OCI-LY1 (cell line): ENCODE measurements at regions not wholly inside any gene's neighbourhood (a gene's known extent, or its start where the extent isn't known, plus 50 kb on each side); places are given as distances from the start of the nearest gene placed in this dataset.

ENCODE experiments used
- H2AFZ ChIP-seq: fragments of 200-600 bp; sonication (generic), shearing (Covaris generic); 2 replicates; pipeline ENCODE4 v1.6.0; 2014; ENCODE audit warnings: antibody characterized with exemption, mild to moderate bottlenecking, low read length
- H3F3A ChIP-seq: fragments of 200-600 bp; sonication (generic), shearing (Covaris generic); 2 replicates; pipeline ENCODE4 v1.6.0; 2014; ENCODE audit warnings: mild to moderate bottlenecking, antibody characterized with exemption, low read length, moderate library complexity; ENCODE audit not compliant: insufficient read depth
- H3K27ac ChIP-seq: fragments of 200-600 bp; sonication (generic); 2 replicates; pipeline ENCODE4 v1.5.1; 2014; ENCODE audit warnings: low read length, mixed run types, mild to moderate bottlenecking, low read depth; ENCODE audit not compliant: poor library complexity, severe bottlenecking
- H3K27me3 ChIP-seq: fragments of 200-600 bp; sonication (generic); 2 replicates; pipeline ENCODE4 v1.6.0; 2014; ENCODE audit warnings: antibody characterized with exemption, mild to moderate bottlenecking, low read length, moderate library complexity; ENCODE audit not compliant: insufficient read depth
- H3K36me3 ChIP-seq: fragments of 200-600 bp; sonication (generic); 2 replicates; pipeline ENCODE4 v1.6.1; 2014; ENCODE audit warnings: mild to moderate bottlenecking, antibody characterized with exemption, low read length, moderate library complexity, mixed read lengths; ENCODE audit not compliant: insufficient read depth
- H3K4me1 ChIP-seq: fragments of 200-600 bp; sonication (generic); 2 replicates; pipeline ENCODE4 v1.5.1; 2014; ENCODE audit warnings: mild to moderate bottlenecking, low read length, moderate library complexity; ENCODE audit not compliant: insufficient read depth, severe bottlenecking
- H3K4me2 ChIP-seq: fragments of 200-600 bp; sonication (generic), shearing (Covaris generic); 2 replicates; pipeline ENCODE4 v1.6.1; 2014; ENCODE audit warnings: low read length
- H3K4me3 ChIP-seq: fragments of 200-600 bp; sonication (generic); 2 replicates; pipeline ENCODE4 v1.5.1; 2014; ENCODE audit warnings: low read length, low read depth, mild to moderate bottlenecking, mixed read lengths; ENCODE audit not compliant: poor library complexity, severe bottlenecking
- H3K79me2 ChIP-seq: fragments of 200-600 bp; shearing (Covaris generic); 2 replicates; pipeline ENCODE4 v1.6.1; 2016; ENCODE audit warnings: mixed run types, low read length, mixed read lengths; ENCODE audit not compliant: insufficient read depth
- H3K9ac ChIP-seq: fragments of 200-600 bp; sonication (generic), shearing (Covaris generic); 2 replicates; pipeline ENCODE4 v1.6.1; 2014; ENCODE audit warnings: mild to moderate bottlenecking, low read length, mixed read lengths
- H3K9me2 ChIP-seq: fragments of 200-600 bp; sonication (generic), shearing (Covaris generic); 2 replicates; pipeline ENCODE4 v1.6.1; 2014; ENCODE audit warnings: low read depth, mild to moderate bottlenecking, low read length, mixed read lengths
- H3K9me3 ChIP-seq: fragments of 200-600 bp; shearing (Covaris generic); 2 replicates; pipeline ENCODE4 v1.6.1; 2014; ENCODE audit warnings: low read length, mixed read lengths
- H4K20me1 ChIP-seq: fragments of 200-600 bp; sonication (generic), shearing (Covaris generic); 2 replicates; pipeline ENCODE4 v1.6.0; 2016; ENCODE audit warnings: mild to moderate bottlenecking, low read length; ENCODE audit not compliant: insufficient read depth
- EZH2 ChIP-seq: fragments of 200-600 bp; sonication (generic), shearing (Covaris generic); IDR thresholded peaks from 2 replicates; pipeline ENCODE4 v1.8.0; 2017; ENCODE audit warnings: borderline replicate concordance, mixed run types, mild to moderate bottlenecking, antibody characterized with exemption, low read length, moderate library complexity, mixed read lengths
- TF ChIP-seq, protein P1 (sequence below): fragments of 200-600 bp; sonication (generic), shearing (Covaris generic); IDR thresholded peaks from 2 replicates; pipeline ENCODE4 v1.5.1; 2017; ENCODE audit warnings: mild to moderate bottlenecking, antibody characterized with exemption, low read length, moderate library complexity, mixed read lengths

DNA sequence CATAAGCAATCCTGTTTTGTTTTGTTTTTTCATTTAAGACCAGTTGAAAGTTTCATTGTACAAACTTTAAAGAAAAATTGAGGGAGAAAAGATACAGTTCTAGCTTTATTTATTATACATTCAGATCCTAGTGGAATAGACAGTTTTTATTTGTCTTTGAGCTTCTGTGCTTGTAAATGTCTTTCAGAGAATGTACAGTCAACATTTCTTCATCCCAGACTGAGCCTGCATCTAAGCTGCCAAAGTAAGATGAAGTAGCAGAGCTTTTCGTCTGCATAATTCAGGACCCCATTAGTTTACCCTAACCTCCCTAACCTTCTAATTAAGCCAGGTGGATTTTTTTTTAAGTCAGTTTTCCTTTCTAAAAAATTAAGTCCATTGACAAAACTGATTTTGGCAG lies 516.7 kb upstream of the HTR2A start:
- Histone ChIP-seq H3K9ac (no peak overlapping the region), H3K27ac (no peak overlapping the region), H3K9me2 (no peaks in the 10 kb centered on the region), H3K27me3 (no peaks in the 10 kb centered on the region), H3K36me3 (no peaks in the 10 kb centered on the region), H2AFZ (no peak overlapping the region), H3F3A (no peaks in the 10 kb centered on the region), H3K79me2 (no peaks in the 10 kb centered on the region), H3K4me3 (no peak overlapping the region), H3K4me2 (no peak overlapping the region), H3K9me3 (no peaks in the 10 kb centered on the region), H4K20me1 (no peaks in the 10 kb centered on the region), H3K4me1 (no peaks in the 10 kb centered on the region)
- TF ChIP-seq, protein P1, sequence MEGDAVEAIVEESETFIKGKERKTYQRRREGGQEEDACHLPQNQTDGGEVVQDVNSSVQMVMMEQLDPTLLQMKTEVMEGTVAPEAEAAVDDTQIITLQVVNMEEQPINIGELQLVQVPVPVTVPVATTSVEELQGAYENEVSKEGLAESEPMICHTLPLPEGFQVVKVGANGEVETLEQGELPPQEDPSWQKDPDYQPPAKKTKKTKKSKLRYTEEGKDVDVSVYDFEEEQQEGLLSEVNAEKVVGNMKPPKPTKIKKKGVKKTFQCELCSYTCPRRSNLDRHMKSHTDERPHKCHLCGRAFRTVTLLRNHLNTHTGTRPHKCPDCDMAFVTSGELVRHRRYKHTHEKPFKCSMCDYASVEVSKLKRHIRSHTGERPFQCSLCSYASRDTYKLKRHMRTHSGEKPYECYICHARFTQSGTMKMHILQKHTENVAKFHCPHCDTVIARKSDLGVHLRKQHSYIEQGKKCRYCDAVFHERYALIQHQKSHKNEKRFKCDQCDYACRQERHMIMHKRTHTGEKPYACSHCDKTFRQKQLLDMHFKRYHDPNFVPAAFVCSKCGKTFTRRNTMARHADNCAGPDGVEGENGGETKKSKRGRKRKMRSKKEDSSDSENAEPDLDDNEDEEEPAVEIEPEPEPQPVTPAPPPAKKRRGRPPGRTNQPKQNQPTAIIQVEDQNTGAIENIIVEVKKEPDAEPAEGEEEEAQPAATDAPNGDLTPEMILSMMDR, result no peak

GRCh38 chr13:47413112-47413511 lies 516.3 kb upstream of the HTR2A start:
- H3K27me3 ChIP-seq, result no peaks in the 10 kb centered on the region
- H3K27ac ChIP-seq, result no peak overlapping the region
- no peaks in the 10 kb centered on the region for H3F3A ChIP-seq
- H3K4me1 ChIP-seq, result no peaks in the 10 kb centered on the region
- H3K79me2 ChIP-seq, result no peaks in the 10 kb centered on the region
- no peak overlapping the region for H3K4me2 ChIP-seq
- no peaks in the 10 kb centered on the region for H3K9me3 ChIP-seq
- no peak overlapping the region for H2AFZ ChIP-seq
- TF ChIP-seq EZH2, result no peak
- TF ChIP-seq, protein P1, result no peak
- H3K36me3 ChIP-seq, result no peaks in the 10 kb centered on the region
- no peaks in the 10 kb centered on the region for H4K20me1 ChIP-seq
- no peaks in the 10 kb centered on the region for H3K9me2 ChIP-seq
- no peak overlapping the region for H3K9ac ChIP-seq
- no peak overlapping the region for H3K4me3 ChIP-seq

GRCh38 chr13:47409778-47410177 lies 512.9 kb upstream of the HTR2A start:
- no peaks in the 10 kb centered on the region for H3K27me3 ChIP-seq
- no peak for TF ChIP-seq EZH2
- TF ChIP-seq, protein P1, result no peak
- H3K9me2 ChIP-seq, result no peaks in the 10 kb centered on the region
- no peaks in the 10 kb centered on the region for H3K9me3 ChIP-seq
- H3K27ac ChIP-seq, result no peak overlapping the region
- H3K79me2 ChIP-seq, result no peaks in the 10 kb centered on the region
- no peak overlapping the region for H2AFZ ChIP-seq
- H4K20me1 ChIP-seq, result no peaks in the 10 kb centered on the region
- no peak overlapping the region for H3K4me2 ChIP-seq
- no peaks in the 10 kb centered on the region for H3K4me1 ChIP-seq
- no peaks in the 10 kb centered on the region for H3K36me3 ChIP-seq
- no peak overlapping the region for H3K4me3 ChIP-seq
- H3F3A ChIP-seq, result no peaks in the 10 kb centered on the region
- no peak overlapping the region for H3K9ac ChIP-seq
